SK-N-SH (cell line): ENCODE measurements at regions not wholly inside any gene's neighbourhood (a gene's known extent, or its start where the extent isn't known, plus 50 kb on each side); places are given as distances from the start of the nearest gene placed in this dataset.
"Not testable (repeated sequence)": the region's sequence is repeated elsewhere in the genome, so short reads cannot be mapped to it uniquely, and the experiment has no call there.

ENCODE experiments used
- EZH2phosphoT487 ChIP-seq: fragments of 200-600 bp; sonication (generic); IDR thresholded peaks from 2 replicates; pipeline ENCODE4 v1.6.1; 2017; ENCODE audit warnings: low read depth, mixed run types, mild to moderate bottlenecking, antibody characterized with exemption, moderate library complexity, borderline replicate concordance
- FOXM1 ChIP-seq: IDR thresholded peaks from 2 replicates; pipeline ENCODE4 v1.4.0; 2012; ENCODE audit warnings: low read depth, mild to moderate bottlenecking
- GABPA ChIP-seq: IDR thresholded peaks from 2 replicates; pipeline ENCODE4 v1.4.0; 2012; ENCODE audit warnings: low read depth, mild to moderate bottlenecking
- NFIC ChIP-seq: IDR thresholded peaks from 2 replicates; pipeline ENCODE4 v1.4.0; 2012; ENCODE audit warnings: borderline replicate concordance
- POLR2AphosphoS5 ChIP-seq: IDR thresholded peaks from 2 replicates; pipeline ENCODE4 v1.6.1; 2012; ENCODE audit warnings: low read depth, low read length
- RAD21 ChIP-seq: IDR thresholded peaks from 2 replicates; pipeline ENCODE4 v1.6.1; 2012; ENCODE audit warnings: mild to moderate bottlenecking, low read length
- REST ChIP-seq: IDR thresholded peaks from 2 replicates; pipeline ENCODE4 v1.6.1; 2012; ENCODE audit warnings: mild to moderate bottlenecking, low read depth, low read length, moderate library complexity
- YY1 ChIP-seq: IDR thresholded peaks from 2 replicates; pipeline ENCODE4 v1.4.0; 2012; ENCODE audit warnings: low read depth, mild to moderate bottlenecking
- TF ChIP-seq, protein P1 (sequence below): fragments of 200-600 bp; sonication (generic); IDR thresholded peaks from 2 replicates; pipeline ENCODE4 v1.6.1; 2017; ENCODE audit warnings: antibody characterized with exemption, mild to moderate bottlenecking, moderate library complexity
- TF ChIP-seq, protein P2 (sequence below): IDR thresholded peaks from 2 replicates; pipeline ENCODE4; 2012

GRCh38 chr7:110514975-110515551 is 575.9 kb upstream of the LRRN3 start:
- TF ChIP-seq YY1, RAD21, REST, EZH2phosphoT487, FOXM1, GABPA, POLR2AphosphoS5, NFIC: not testable (repeated sequence)
- TF ChIP-seq, protein P1, sequence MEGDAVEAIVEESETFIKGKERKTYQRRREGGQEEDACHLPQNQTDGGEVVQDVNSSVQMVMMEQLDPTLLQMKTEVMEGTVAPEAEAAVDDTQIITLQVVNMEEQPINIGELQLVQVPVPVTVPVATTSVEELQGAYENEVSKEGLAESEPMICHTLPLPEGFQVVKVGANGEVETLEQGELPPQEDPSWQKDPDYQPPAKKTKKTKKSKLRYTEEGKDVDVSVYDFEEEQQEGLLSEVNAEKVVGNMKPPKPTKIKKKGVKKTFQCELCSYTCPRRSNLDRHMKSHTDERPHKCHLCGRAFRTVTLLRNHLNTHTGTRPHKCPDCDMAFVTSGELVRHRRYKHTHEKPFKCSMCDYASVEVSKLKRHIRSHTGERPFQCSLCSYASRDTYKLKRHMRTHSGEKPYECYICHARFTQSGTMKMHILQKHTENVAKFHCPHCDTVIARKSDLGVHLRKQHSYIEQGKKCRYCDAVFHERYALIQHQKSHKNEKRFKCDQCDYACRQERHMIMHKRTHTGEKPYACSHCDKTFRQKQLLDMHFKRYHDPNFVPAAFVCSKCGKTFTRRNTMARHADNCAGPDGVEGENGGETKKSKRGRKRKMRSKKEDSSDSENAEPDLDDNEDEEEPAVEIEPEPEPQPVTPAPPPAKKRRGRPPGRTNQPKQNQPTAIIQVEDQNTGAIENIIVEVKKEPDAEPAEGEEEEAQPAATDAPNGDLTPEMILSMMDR = not testable (repeated sequence)
- TF ChIP-seq, protein P2, sequence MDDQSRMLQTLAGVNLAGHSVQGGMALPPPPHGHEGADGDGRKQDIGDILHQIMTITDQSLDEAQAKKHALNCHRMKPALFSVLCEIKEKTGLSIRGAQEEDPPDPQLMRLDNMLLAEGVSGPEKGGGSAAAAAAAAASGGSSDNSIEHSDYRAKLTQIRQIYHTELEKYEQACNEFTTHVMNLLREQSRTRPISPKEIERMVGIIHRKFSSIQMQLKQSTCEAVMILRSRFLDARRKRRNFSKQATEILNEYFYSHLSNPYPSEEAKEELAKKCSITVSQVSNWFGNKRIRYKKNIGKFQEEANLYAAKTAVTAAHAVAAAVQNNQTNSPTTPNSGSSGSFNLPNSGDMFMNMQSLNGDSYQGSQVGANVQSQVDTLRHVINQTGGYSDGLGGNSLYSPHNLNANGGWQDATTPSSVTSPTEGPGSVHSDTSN = not testable (repeated sequence)
